ENCODE measurements at regions not wholly inside any gene's neighbourhood (a gene's known extent, or its start where the extent isn't known, plus 50 kb on each side); places are given as distances from the start of the nearest gene placed in this dataset.
A peak's percentile ranks its signal among the peaks of the same experiment; 100 is the strongest.

DNA sequence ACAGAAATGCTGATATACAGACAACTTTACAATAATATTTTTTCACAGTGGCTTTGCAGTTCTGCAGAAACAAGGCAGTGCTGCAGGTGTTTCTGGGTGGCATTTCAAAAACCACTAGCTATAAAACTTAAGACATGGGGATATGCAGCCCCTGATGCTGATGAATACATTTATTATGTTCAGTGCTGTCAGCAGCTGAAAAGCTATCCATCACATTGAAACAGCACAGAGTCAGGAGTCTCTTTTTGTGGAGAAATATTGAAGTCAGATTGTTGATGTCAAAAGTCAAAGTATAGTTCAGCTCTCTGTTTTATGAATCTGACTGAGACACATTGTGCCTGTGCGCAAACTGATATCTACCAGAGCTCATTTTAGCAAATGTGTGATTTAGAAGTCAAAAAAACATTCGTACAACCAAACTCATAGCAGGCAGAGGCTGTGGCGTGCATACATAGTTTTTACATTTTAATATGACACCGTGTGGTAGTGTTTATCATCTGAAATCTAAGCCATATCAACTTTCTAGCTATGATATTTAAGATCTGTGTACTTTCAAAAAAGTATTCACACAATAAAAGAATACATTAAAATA is 467.6 kb downstream of the PRKD1 start:
- no peak for DNase-seq (ENCODE audit: low spot score)

DNA sequence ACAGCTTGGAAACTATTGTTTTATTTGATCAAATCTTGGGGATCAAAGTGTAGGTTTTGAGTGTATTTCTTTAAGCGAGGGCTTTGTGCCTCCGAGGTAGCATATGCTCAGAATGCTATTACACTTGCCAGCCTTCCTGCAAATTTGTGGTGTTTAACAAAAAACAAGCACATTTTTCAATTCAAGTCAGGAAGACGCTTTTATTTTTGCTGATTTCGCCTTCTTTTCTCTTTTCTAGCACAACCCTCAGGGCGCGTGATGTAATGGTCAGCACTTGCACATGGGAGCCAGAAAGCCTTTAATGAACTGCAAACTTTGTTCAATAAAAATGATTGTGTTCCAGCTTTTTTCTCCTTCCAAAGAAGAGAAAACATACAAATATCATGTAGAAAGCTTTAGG is 466.5 kb downstream of the PRKD1 start:
- no peak for DNase-seq (ENCODE audit: low spot score)

DNA sequence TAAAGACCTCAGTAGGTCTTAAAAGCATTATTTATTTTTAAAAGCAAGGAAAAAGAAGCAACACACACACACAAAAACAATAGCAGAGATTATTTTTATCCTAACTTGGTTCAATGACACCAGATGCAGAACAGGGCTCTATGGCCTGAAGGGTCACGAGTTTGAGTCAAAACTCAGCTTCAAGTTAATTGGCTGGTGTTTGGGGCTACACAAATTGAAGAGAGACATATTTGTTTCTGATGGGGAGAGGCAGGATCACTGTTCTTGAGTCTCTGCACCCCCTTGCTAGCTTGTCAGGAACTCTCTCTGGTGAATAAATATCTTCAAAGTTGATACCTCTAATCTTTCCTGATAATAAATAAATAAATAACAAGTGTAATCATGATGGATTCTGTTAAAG is 466.1 kb downstream of the PRKD1 start:
- no peak for DNase-seq (ENCODE audit: low spot score)

DNA sequence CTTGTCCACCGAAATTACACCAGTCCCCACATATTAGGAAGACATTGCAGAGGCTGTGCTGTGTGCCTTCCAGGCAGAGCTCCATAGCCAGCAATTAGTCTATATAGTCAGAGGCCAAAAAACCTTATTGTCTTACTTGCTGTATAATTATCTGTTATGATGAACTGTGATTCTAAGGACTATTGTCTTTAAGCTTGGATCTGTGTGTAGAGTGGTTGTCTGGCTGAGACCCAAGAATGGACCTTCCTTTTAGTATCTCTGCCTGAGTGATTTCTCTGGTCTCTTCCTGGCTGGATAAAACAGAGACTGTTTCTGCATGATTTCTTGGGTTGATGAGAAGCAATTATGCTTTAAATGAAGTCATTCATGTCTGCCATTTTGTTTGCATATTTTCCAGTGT is 465.3 kb downstream of the PRKD1 start:
- DNase-seq (ENCODE audit: low spot score): no peak

DNA sequence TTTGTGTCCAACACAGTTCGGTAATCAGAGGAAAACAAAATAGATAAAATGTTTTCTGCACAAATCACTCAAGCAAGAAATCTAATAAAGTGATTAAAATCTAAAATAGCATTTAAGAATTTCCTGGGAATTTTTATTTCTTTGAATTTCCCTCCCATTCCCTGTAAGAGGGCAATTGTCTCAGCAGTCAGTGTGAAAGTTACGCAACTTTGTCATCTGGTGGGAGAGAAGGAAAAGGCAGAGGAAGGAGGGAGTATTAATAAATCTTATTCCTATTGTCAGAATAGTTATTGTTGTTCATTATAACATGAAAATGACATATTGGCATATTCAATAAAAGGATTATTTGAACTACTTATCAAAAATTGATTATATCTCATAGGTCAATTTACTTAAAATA is 464.9 kb downstream of the PRKD1 start:
- DNase-seq (ENCODE audit: low spot score): no peak

DNA sequence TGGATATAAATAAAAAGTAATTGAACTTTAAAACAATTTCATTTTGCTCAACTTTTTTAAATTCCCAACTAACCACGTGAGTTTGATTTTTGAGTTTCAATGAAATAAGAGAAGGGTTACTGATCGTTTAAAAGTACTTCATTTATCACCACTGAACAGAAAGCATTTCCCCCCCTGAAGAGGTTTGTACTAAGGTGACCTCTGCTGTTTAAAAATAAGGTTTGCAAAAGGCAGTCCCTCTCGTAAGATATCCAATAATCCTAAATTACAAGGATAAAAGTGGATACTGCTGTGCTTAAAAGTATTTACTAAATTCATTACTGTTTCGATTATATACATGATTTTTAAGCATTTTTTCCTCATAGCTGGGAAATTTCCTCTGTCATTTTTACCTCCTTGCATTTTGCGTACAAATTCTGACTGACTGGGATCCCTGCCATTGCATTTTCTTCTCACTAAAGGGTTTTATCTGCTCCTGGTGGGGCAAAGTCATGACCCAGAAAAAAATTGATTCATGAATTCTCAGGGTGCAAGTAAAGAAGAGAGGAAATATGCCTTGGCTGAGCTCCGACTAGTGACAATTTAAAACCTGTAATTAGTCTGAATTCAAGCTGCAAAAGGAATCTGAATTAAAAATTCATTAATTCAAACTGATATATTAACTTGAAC is 463.8 kb downstream of the PRKD1 start:
- DNase-seq (ENCODE audit: low spot score): no peak

DNA sequence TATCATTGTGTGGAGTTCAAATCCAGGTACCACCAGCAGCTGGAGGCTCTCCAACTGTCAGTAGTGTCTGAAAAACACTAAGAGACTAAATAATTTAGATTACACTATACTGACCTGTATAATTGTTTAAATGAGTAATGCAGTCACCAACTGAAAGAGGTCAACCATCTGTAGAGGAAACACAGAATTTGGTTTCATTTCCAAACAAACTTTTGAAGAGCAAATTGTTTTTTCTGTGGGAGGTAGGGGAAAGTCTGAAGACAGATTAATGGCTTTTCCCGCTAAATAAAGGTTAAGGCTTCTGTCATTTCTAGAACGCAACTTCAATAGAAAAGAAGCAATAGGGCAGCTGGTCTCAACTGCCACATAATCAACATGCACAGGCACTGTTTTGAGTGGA is 462.6 kb downstream of the PRKD1 start:
- DNase-seq (ENCODE audit: low spot score): no peak

DNA sequence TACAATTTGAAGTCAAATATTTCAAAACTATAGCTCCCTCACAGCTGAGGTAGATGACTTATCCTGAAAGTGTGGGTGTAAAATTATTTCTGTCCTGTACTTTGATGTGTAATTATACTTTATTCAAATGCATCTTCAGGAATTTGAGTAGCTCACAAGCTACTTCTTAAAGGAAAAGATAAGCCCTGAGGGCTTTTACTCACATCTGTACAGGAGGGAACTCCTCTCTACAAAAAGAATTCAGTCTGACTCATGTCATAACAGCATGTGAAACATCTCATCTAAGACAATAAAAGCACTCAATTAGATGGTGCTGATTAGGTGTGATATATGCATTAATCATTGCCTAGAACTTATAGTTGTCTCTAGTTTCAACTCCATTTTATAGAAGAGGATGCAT is 452.0 kb downstream of the PRKD1 start:
- DNase-seq (ENCODE audit: low spot score): no peak

DNA sequence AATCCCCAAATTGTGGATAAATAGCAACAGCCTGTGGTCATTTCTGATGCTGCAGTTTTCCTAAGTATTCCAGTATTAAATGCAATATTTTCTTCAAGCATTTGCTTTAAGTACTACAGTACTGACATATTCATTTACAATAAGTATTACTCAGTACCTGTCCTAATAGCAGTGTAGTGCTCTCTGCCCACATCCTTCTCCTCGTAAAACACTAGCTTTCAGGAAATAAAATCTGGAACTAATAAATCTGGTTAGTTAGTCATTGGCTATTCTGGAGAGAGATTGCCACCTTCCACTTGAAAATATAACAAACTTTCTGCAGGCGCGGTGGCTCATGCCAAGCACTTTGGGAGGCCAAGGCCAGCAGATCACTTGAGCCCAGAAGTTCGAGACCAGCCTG is 441.5 kb downstream of the PRKD1 start:
- peak; percentile 5 for DNase-seq (ENCODE audit: low spot score)

DNA sequence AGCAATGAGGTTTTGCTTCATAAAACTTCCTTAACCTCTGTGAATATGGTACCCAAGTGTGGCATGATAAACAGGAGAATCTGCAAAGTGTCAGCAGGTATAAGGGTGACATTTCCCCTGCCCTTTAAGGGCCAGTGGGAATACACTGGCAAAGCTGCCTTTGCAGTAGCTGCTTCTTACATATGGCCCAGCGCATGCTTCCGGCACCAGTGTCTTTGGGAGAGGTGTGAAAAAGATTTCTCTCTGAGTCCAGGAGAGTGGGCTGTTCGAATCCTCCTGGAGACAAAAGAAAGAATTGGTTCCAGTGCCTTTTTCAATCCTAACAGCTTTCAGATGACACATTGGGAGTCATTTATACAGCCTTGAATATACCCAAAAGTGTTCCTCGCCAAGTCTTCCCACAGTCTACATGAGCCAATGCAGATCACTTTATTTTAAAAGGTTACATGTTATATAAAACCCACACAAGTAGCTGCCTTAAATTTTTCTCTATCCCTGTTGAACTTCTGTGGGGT is 437.7 kb downstream of the PRKD1 start:
- no peak for DNase-seq (ENCODE audit: low spot score)

DNA sequence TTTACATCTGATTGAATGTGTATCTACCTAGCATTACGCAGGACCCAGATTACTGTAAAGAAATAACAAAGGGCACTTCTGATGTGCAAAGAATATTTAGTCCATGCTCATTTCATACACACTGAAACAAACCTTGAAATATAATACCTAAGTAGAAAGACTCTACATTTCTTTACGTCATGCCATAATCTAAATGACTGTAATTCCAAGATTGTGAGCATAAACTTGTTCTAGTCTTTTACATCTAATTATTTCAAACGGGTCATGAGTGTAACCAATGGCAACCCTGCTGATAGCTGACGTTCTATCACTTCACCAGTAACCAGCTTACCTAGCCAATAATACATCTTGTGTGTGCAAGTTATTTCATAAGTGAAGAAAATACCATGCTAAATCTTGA is 433.8 kb downstream of the PRKD1 start:
- no peak for DNase-seq (ENCODE audit: low spot score)

DNA sequence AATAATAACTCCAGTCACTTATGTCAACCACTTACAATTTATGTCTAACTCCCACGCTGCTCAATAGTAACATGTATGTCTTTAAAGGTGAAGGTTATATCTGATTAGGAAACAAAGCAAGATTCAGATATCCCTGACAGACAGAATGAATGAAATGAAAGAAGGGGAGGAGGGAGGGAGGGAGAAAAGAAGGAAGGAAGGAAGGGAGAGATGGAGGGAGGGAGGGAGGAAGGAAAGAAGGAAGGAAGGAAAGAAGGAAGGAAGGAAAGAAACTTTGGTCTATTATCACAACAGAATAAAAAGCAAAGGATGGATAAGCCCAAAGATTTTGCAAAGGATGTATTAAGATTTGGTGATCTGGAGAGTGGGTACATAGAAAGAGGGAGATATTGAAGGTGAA is 433.3 kb downstream of the PRKD1 start:
- DNase-seq (ENCODE audit: low spot score): no peak

DNA sequence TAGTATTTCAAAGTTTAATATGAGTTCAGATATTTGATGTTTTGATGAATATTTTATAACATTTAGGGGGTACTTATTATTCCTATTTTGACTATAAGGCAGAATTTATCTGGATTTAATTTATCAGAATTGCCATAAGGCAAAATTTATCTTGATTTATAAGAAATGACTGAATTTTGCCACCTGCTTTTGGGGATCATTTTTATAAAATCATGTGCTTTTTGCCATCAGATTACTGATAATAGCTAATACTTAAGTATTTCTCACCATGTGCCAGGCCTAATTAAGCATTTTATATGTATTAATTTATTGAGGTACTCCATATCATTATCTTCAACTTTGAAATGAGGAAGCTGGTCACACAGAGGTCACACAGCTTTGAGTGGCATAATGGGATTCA is 423.7 kb downstream of the PRKD1 start:
- no peak for DNase-seq (ENCODE audit: low spot score)

DNA sequence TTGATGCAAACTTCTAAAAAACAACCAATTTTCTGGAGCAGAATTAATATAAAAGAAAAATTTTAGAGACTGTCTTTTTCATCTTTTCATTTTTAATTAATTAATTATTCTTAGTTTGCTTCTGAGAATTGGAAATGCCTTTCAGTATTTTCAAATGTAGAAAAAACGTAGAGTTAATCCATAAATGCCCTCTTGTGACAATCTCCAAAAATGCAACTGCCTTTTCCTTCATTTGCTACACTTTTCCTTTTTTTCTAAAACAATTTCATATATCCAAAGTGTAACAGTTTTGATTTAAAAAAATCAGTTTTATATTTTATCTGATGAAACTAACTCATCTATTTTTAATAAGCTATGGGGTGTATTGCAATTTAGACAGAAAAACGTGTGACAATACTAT is 409.3 kb downstream of the PRKD1 start:
- DNase-seq (ENCODE audit: low spot score): peak; percentile 27

DNA sequence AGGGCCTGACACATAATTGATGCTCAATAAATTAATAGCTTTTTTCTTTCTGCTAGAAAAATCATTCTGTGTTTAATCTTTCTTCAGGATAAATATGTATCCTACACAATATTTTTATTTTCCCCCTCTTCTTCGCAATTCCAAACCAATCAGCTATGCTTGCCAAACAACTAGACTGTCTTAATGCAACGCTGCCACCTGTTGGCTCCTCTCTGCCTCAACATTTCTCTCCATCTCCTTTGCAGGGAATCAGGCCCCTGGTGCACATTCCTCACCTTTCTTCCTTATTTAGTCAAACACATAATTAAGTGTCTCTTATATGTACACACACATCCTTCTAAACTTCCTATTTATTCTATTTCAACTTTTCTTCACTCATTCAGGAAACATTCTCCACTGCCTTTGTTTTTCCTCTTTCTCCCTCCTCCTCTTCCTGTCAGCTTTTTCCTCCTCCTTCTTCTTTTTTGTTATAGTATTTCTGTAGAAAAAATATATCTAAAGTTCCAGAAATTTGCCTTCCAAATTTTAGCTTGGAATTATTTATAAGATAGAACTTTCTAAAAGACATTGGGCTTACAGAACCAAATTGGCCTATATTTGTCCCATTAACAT is 406.0 kb downstream of the PRKD1 start:
- no peak for DNase-seq (ENCODE audit: low spot score)

Data from GM03348 (cell line).